ENCODE measurements at regions not wholly inside any gene's neighbourhood (a gene's known extent, or its start where the extent isn't known, plus 50 kb on each side); places are given as distances from the start of the nearest gene placed in this dataset.

DNA sequence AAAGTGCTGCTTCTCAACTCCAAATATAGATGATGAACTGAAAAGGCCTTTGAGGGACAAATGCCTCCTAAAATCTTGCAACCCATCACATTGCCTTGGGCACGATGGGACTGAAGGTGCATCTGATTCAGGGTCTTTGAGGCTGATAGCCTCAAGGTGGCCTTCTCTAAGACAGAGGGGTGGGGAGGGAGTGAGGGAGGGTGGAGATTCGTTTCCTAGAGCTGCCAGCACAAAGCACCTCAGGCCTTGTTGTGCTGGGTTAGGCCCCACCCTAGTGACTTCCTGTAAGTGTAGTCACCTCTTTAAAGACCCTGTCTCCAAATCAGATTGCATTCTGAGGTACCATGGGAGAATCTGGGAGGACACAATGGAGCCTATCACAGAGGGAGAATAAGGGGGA, 57.1 kb downstream of the BARX1 start:
- CTCF ChIA-PET: no interaction called here
- intact Hi-C loops (cut with micrococcal nuclease; ENCODE audit: unreplicated experiment): no loop called here
- no TSS peak for BruUV-seq (replicated peaks)
- TF ChIP-seq CTCF (IDR thresholded peaks at IDR 0.05; ENCODE audit: unreplicated experiment): no peak
- no peak overlapping the region for H3K27ac Mint-ChIP-seq (ENCODE audit: unreplicated experiment)
- no peak for DNase-seq
- H3K27me3 Mint-ChIP-seq (ENCODE audit: unreplicated experiment): peaks cover 55% of the 10 kb centered on the region
- H3K4me3 Mint-ChIP-seq (ENCODE audit: low read depth, unreplicated experiment): no peak overlapping the region
- H3K9me3 Mint-ChIP-seq (ENCODE audit: low read depth, unreplicated experiment): no peaks in the 10 kb centered on the region
- H3K36me3 Mint-ChIP-seq (ENCODE audit: insufficient read depth, unreplicated experiment): no peaks in the 10 kb centered on the region
- no peaks in the 10 kb centered on the region for H3K4me1 Mint-ChIP-seq (ENCODE audit: low read depth, unreplicated experiment)

GRCh38 chr9:93897075-93897970, 57.8 kb downstream of the BARX1 start:
- CTCF ChIA-PET: no interaction called here
- H3K27ac Mint-ChIP-seq (ENCODE audit: unreplicated experiment): no peak overlapping the region
- intact Hi-C loops (cut with micrococcal nuclease; ENCODE audit: unreplicated experiment): no loop called here

DNA sequence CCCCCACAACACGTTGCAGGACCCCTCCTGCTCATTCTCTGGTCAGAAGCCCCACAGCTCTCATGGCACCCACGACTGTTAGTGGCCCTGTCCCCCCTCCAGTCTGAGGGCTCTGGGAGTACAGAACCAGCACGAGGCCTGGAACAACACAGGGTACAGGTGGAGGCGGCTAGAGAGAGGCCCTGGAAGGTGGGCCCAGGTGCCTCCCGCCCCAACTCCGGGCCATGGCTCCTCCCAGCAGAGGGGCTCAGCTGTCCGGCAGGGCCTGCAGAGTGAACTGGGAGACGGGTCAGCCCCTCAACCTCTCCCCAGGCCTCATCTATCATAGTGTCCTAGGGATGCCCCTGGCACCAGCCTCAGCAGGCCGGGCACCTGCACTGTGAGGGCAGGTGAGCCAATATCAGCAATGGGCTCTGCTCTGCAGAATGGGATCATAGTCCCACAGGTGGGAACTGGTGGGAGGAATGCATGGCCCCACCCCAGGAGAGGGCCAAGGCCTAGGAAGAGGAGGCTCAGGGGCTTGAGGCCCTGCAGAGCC, 58.6 kb downstream of the BARX1 start:
- Mint-ChIP-seq H3K4me1 (ENCODE audit: low read depth, unreplicated experiment) (no peaks in the 10 kb centered on the region), H3K4me3 (ENCODE audit: low read depth, unreplicated experiment) (no peak overlapping the region), H3K27me3 (ENCODE audit: unreplicated experiment) (peaks cover 45% of the 10 kb centered on the region), H3K27ac (ENCODE audit: unreplicated experiment) (no peak overlapping the region), H3K36me3 (ENCODE audit: insufficient read depth, unreplicated experiment) (no peaks in the 10 kb centered on the region), H3K9me3 (ENCODE audit: low read depth, unreplicated experiment) (no peaks in the 10 kb centered on the region)
- CTCF ChIA-PET: no interaction called here
- TF ChIP-seq CTCF (IDR thresholded peaks at IDR 0.05; ENCODE audit: unreplicated experiment): no peak
- intact Hi-C loops (cut with micrococcal nuclease; ENCODE audit: unreplicated experiment): no loop called here
- BruUV-seq (replicated peaks): no TSS peak
- no peak for DNase-seq

More at GRCh38 chr9:93897075-93897970, 57.8 kb downstream of the BARX1 start:
- H3K27me3 Mint-ChIP-seq (ENCODE audit: unreplicated experiment): peaks cover 52% of the 10 kb centered on the region
- BruUV-seq (replicated peaks): no TSS peak
- H3K9me3 Mint-ChIP-seq (ENCODE audit: low read depth, unreplicated experiment): no peaks in the 10 kb centered on the region
- H3K36me3 Mint-ChIP-seq (ENCODE audit: insufficient read depth, unreplicated experiment): no peaks in the 10 kb centered on the region
- H3K4me1 Mint-ChIP-seq (ENCODE audit: low read depth, unreplicated experiment): no peaks in the 10 kb centered on the region
- TF ChIP-seq CTCF (IDR thresholded peaks at IDR 0.05; ENCODE audit: unreplicated experiment): no peak
- no peak overlapping the region for H3K4me3 Mint-ChIP-seq (ENCODE audit: low read depth, unreplicated experiment)
- no peak for DNase-seq

- intact Hi-C loops (cut with micrococcal nuclease; ENCODE audit: unreplicated experiment): no loop called here
- BruUV-seq (replicated peaks): no TSS peak
- Mint-ChIP-seq H3K27ac (ENCODE audit: unreplicated experiment) (no peak overlapping the region), H3K27me3 (ENCODE audit: unreplicated experiment) (peaks cover 40% of the 10 kb centered on the region), H3K9me3 (ENCODE audit: low read depth, unreplicated experiment) (no peaks in the 10 kb centered on the region), H3K36me3 (ENCODE audit: insufficient read depth, unreplicated experiment) (no peaks in the 10 kb centered on the region), H3K4me1 (ENCODE audit: low read depth, unreplicated experiment) (no peaks in the 10 kb centered on the region), H3K4me3 (ENCODE audit: low read depth, unreplicated experiment) (no peak overlapping the region)
- CTCF ChIA-PET: no interaction called here
- DNase-seq: no peak
- TF ChIP-seq CTCF (IDR thresholded peaks at IDR 0.05; ENCODE audit: unreplicated experiment): no peak
Observed at GRCh38 chr9:93896093-93896492, 59.1 kb downstream of the BARX1 start.

All from Calu3 (cell line).